OCI-LY1 (cell line): ENCODE measurements at regions not wholly inside any gene's neighbourhood (a gene's known extent, or its start where the extent isn't known, plus 50 kb on each side); places are given as distances from the start of the nearest gene placed in this dataset.

Experiments used
- H2AFZ ChIP-seq: fragments of 200-600 bp; sonication (generic), shearing (Covaris generic); 2 replicates; pipeline ENCODE4 v1.6.0; 2014; ENCODE audit warnings: antibody characterized with exemption, mild to moderate bottlenecking, low read length
- H3F3A ChIP-seq: fragments of 200-600 bp; sonication (generic), shearing (Covaris generic); 2 replicates; pipeline ENCODE4 v1.6.0; 2014; ENCODE audit warnings: mild to moderate bottlenecking, antibody characterized with exemption, low read length, moderate library complexity; ENCODE audit not compliant: insufficient read depth
- H3K27ac ChIP-seq: fragments of 200-600 bp; sonication (generic); 2 replicates; pipeline ENCODE4 v1.5.1; 2014; ENCODE audit warnings: low read length, mixed run types, mild to moderate bottlenecking, low read depth; ENCODE audit not compliant: poor library complexity, severe bottlenecking
- H3K27me3 ChIP-seq: fragments of 200-600 bp; sonication (generic); 2 replicates; pipeline ENCODE4 v1.6.0; 2014; ENCODE audit warnings: antibody characterized with exemption, mild to moderate bottlenecking, low read length, moderate library complexity; ENCODE audit not compliant: insufficient read depth
- H3K36me3 ChIP-seq: fragments of 200-600 bp; sonication (generic); 2 replicates; pipeline ENCODE4 v1.6.1; 2014; ENCODE audit warnings: mild to moderate bottlenecking, antibody characterized with exemption, low read length, moderate library complexity, mixed read lengths; ENCODE audit not compliant: insufficient read depth
- H3K4me1 ChIP-seq: fragments of 200-600 bp; sonication (generic); 2 replicates; pipeline ENCODE4 v1.5.1; 2014; ENCODE audit warnings: mild to moderate bottlenecking, low read length, moderate library complexity; ENCODE audit not compliant: insufficient read depth, severe bottlenecking
- H3K4me2 ChIP-seq: fragments of 200-600 bp; sonication (generic), shearing (Covaris generic); 2 replicates; pipeline ENCODE4 v1.6.1; 2014; ENCODE audit warnings: low read length
- H3K4me3 ChIP-seq: fragments of 200-600 bp; sonication (generic); 2 replicates; pipeline ENCODE4 v1.5.1; 2014; ENCODE audit warnings: low read length, low read depth, mild to moderate bottlenecking, mixed read lengths; ENCODE audit not compliant: poor library complexity, severe bottlenecking
- H3K79me2 ChIP-seq: fragments of 200-600 bp; shearing (Covaris generic); 2 replicates; pipeline ENCODE4 v1.6.1; 2016; ENCODE audit warnings: mixed run types, low read length, mixed read lengths; ENCODE audit not compliant: insufficient read depth
- H3K9ac ChIP-seq: fragments of 200-600 bp; sonication (generic), shearing (Covaris generic); 2 replicates; pipeline ENCODE4 v1.6.1; 2014; ENCODE audit warnings: mild to moderate bottlenecking, low read length, mixed read lengths
- H3K9me2 ChIP-seq: fragments of 200-600 bp; sonication (generic), shearing (Covaris generic); 2 replicates; pipeline ENCODE4 v1.6.1; 2014; ENCODE audit warnings: low read depth, mild to moderate bottlenecking, low read length, mixed read lengths
- H3K9me3 ChIP-seq: fragments of 200-600 bp; shearing (Covaris generic); 2 replicates; pipeline ENCODE4 v1.6.1; 2014; ENCODE audit warnings: low read length, mixed read lengths
- H4K20me1 ChIP-seq: fragments of 200-600 bp; sonication (generic), shearing (Covaris generic); 2 replicates; pipeline ENCODE4 v1.6.0; 2016; ENCODE audit warnings: mild to moderate bottlenecking, low read length; ENCODE audit not compliant: insufficient read depth
- CTCF ChIP-seq: fragments of 200-600 bp; sonication (generic), shearing (Covaris generic); IDR thresholded peaks from 2 replicates; pipeline ENCODE4 v1.5.1; 2017; ENCODE audit warnings: mild to moderate bottlenecking, antibody characterized with exemption, low read length, moderate library complexity, mixed read lengths
- EZH2 ChIP-seq: fragments of 200-600 bp; sonication (generic), shearing (Covaris generic); IDR thresholded peaks from 2 replicates; pipeline ENCODE4 v1.8.0; 2017; ENCODE audit warnings: borderline replicate concordance, mixed run types, mild to moderate bottlenecking, antibody characterized with exemption, low read length, moderate library complexity, mixed read lengths

GRCh38 chr4:28565396-28565795 is 1704.8 kb downstream of the STIM2 start:
- Histone ChIP-seq H3K4me2 (no peak overlapping the region), H3K36me3 (no peaks in the 10 kb centered on the region), H3K27ac (no peak overlapping the region), H3F3A (no peaks in the 10 kb centered on the region), H3K4me3 (no peak overlapping the region), H4K20me1 (no peaks in the 10 kb centered on the region), H3K4me1 (no peaks in the 10 kb centered on the region), H3K9ac (no peak overlapping the region), H3K9me2 (no peaks in the 10 kb centered on the region), H3K27me3 (no peaks in the 10 kb centered on the region), H3K79me2 (no peaks in the 10 kb centered on the region), H2AFZ (no peak overlapping the region), H3K9me3 (no peaks in the 10 kb centered on the region)
- TF ChIP-seq CTCF, result no peak
- no peak for TF ChIP-seq EZH2

GRCh38 chr4:28600958-28601357 is 1740.3 kb downstream of the STIM2 start:
- H4K20me1 ChIP-seq, result no peaks in the 10 kb centered on the region
- H3K4me2 ChIP-seq, result no peak overlapping the region
- no peaks in the 10 kb centered on the region for H3K79me2 ChIP-seq
- H3F3A ChIP-seq, result no peaks in the 10 kb centered on the region
- no peak overlapping the region for H3K9ac ChIP-seq
- H3K9me3 ChIP-seq, result no peaks in the 10 kb centered on the region
- no peaks in the 10 kb centered on the region for H3K9me2 ChIP-seq
- no peak overlapping the region for H3K4me3 ChIP-seq
- no peaks in the 10 kb centered on the region for H3K4me1 ChIP-seq
- H3K36me3 ChIP-seq, result no peaks in the 10 kb centered on the region
- H3K27me3 ChIP-seq, result no peaks in the 10 kb centered on the region
- no peak overlapping the region for H3K27ac ChIP-seq
- no peak overlapping the region for H2AFZ ChIP-seq
- TF ChIP-seq CTCF (no peak), EZH2 (no peak)

GRCh38 chr4:28621591-28621990 is 1761.0 kb downstream of the STIM2 start:
- Histone ChIP-seq H3K27me3 (no peaks in the 10 kb centered on the region), H3K4me3 (no peak overlapping the region), H3K36me3 (no peaks in the 10 kb centered on the region), H3K4me2 (no peak overlapping the region), H3K79me2 (no peaks in the 10 kb centered on the region), H3K4me1 (no peaks in the 10 kb centered on the region), H3F3A (no peaks in the 10 kb centered on the region), H4K20me1 (no peaks in the 10 kb centered on the region), H3K9me2 (no peaks in the 10 kb centered on the region), H3K27ac (no peak overlapping the region), H2AFZ (no peak overlapping the region), H3K9ac (no peak overlapping the region), H3K9me3 (no peaks in the 10 kb centered on the region)
- TF ChIP-seq EZH2 (no peak), CTCF (no peak)
